ENCODE measurements at regions not wholly inside any gene's neighbourhood (a gene's known extent, or its start where the extent isn't known, plus 50 kb on each side); places are given as distances from the start of the nearest gene placed in this dataset.

DNA sequence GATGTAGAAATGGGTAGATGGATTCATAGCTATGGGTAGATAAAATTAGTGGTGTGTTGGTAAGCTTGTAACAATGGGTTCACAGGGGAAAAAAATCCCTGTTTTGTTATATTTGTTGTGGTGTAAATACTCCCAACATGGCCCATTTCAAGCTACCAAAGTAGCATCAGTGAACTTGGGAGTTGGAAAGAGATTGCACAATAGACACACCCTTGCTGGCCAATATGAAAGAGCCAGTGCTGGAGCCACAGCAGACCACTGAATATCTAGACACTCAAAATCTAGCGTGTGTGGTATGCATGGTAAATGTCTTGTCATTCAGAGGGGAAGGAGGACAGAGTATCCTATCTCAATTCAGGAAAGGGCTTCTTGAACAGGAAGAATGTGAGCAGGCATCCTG is 565.1 kb upstream of the SALL1 start:
- TF ChIP-seq, protein P1, sequence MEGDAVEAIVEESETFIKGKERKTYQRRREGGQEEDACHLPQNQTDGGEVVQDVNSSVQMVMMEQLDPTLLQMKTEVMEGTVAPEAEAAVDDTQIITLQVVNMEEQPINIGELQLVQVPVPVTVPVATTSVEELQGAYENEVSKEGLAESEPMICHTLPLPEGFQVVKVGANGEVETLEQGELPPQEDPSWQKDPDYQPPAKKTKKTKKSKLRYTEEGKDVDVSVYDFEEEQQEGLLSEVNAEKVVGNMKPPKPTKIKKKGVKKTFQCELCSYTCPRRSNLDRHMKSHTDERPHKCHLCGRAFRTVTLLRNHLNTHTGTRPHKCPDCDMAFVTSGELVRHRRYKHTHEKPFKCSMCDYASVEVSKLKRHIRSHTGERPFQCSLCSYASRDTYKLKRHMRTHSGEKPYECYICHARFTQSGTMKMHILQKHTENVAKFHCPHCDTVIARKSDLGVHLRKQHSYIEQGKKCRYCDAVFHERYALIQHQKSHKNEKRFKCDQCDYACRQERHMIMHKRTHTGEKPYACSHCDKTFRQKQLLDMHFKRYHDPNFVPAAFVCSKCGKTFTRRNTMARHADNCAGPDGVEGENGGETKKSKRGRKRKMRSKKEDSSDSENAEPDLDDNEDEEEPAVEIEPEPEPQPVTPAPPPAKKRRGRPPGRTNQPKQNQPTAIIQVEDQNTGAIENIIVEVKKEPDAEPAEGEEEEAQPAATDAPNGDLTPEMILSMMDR (IDR thresholded peaks at IDR 0.05; ENCODE audit: extremely low read depth in 1 of 2, insufficient read depth in 1 of 2, low read depth in 1 of 2, low read length in 2 of 2), result no peak
- TF ChIP-seq POLR2A (IDR thresholded peaks at IDR 0.05; ENCODE audit: low read depth, low read length), result no peak
- no peak for TF ChIP-seq POLR2AphosphoS5 (IDR thresholded peaks at IDR 0.05; ENCODE audit: insufficient read depth, low read depth, low read length)

All from endothelial cell of umbilical vein (primary cell).